H1 (cell line): ENCODE measurements at regions not wholly inside any gene's neighbourhood (a gene's known extent, or its start where the extent isn't known, plus 50 kb on each side); places are given as distances from the start of the nearest gene placed in this dataset.

Experiments used
- CTCF ChIA-PET: fragments of 300-600 bp; sonication (Branson Sonifier 250); formaldehyde crosslinking; loops from one replicate; lab custom pipeline; 2021; ENCODE audit not compliant: partially characterized antibody; lab: Charles Lee
- POLR2A ChIA-PET: fragments of 300-600 bp; sonication (Branson Sonifier 250); formaldehyde crosslinking; loops from one replicate; lab custom pipeline; 2021; ENCODE audit warnings: inconsistent platforms; ENCODE audit not compliant: partially characterized antibody; lab: Charles Lee
- DNase-seq, 2 experiments: peaks; one replicate each; pipeline versions ENCODE4 v3.0.0 to v3.0.0-alpha.2; 2010 to 2022; ENCODE audit warnings: low spot score in 2 of 2, low read depth in 1 of 2, mixed read lengths in 1 of 2
- FAIRE-seq: peaks from 2 replicates; lab custom pipeline; 2011; peaks lifted over from hg19 to GRCh38; lab: Jason Lieb, UNC
- H2AFZ ChIP-seq: 2 replicates; pipeline ENCODE4 v1.8.1; 2012; ENCODE audit warnings: low read length, inconsistent platforms
- H2AK5ac ChIP-seq: 2 replicates; pipeline ENCODE4 v1.6.1; 2013; ENCODE audit warnings: low read depth, low read length
- H2BK120ac ChIP-seq: replicated peaks from 2 replicates; pipeline ENCODE3; 2013; ENCODE audit warnings: low read depth, low read length, inconsistent platforms
- H2BK12ac ChIP-seq: 2 replicates; pipeline ENCODE4 v1.6.1; 2013; ENCODE audit warnings: low read depth, low read length
- H2BK15ac ChIP-seq: 2 replicates; pipeline ENCODE4 v1.6.1; 2013; ENCODE audit warnings: low read length
- H2BK20ac ChIP-seq: 2 replicates; pipeline ENCODE4 v1.6.1; 2013; ENCODE audit warnings: low read length
- H2BK5ac ChIP-seq: 2 replicates; pipeline ENCODE4 v1.6.1; 2013; ENCODE audit warnings: low read depth, low read length
- H3K14ac ChIP-seq: 2 replicates; pipeline ENCODE4 v1.6.1; 2013; ENCODE audit warnings: inconsistent platforms; ENCODE audit not compliant: insufficient read length
- H3K18ac ChIP-seq: 2 replicates; pipeline ENCODE4 v1.6.1; 2013; ENCODE audit warnings: low read length; ENCODE audit errors: extremely low read depth
- H3K23ac ChIP-seq: 2 replicates; pipeline ENCODE4 v1.6.1; 2013; ENCODE audit warnings: inconsistent platforms; ENCODE audit not compliant: insufficient read length
- H3K23me2 ChIP-seq: 2 replicates; pipeline ENCODE4 v1.6.1; 2013; ENCODE audit warnings: low read depth, low read length
- H3K27ac ChIP-seq: 2 replicates; pipeline ENCODE4 v1.6.1; 2011; ENCODE audit warnings: low read depth, low read length, inconsistent platforms
- H3K27me3 ChIP-seq, 4 experiments: replicated peaks in 1 of 4; 1 replicate in 1 of 4; 2 replicates in 3 of 4; pipeline versions ENCODE4 v1.6.1 to v1.8.1; 2011 to 2013; ENCODE audit warnings: low read length in 3 of 4, mild to moderate bottlenecking in 3 of 4, inconsistent platforms in 2 of 4, mixed read lengths in 2 of 4, moderate library complexity in 1 of 4; ENCODE audit not compliant: control insufficient read depth in 3 of 4, insufficient read depth in 3 of 4; ENCODE audit errors: extremely low read depth in 1 of 4
- H3K36me3 ChIP-seq, 4 experiments: 2 replicates each; pipeline versions ENCODE4 v1.6.1 to v1.8.1; 2011 to 2013; ENCODE audit warnings: mild to moderate bottlenecking in 4 of 4, low read length in 3 of 4, moderate library complexity in 2 of 4, control low read depth in 1 of 4, inconsistent platforms in 1 of 4; ENCODE audit not compliant: insufficient read depth in 4 of 4, control insufficient read depth in 2 of 4
- H3K4ac ChIP-seq: replicated peaks from 2 replicates; pipeline ENCODE3; 2013; ENCODE audit warnings: low read length, low read depth, mixed read lengths, inconsistent platforms; ENCODE audit not compliant: insufficient read length
- H3K4me1 ChIP-seq, 4 experiments: replicated peaks in 1 of 4; 1 replicate in 1 of 4; 2 replicates in 3 of 4; pipeline versions ENCODE4 v1.6.1 to v1.8.1; 2011 to 2013; ENCODE audit warnings: low read length in 3 of 4, inconsistent platforms in 2 of 4, mixed read lengths in 1 of 4; ENCODE audit not compliant: insufficient read depth in 4 of 4, control insufficient read depth in 3 of 4
- H3K4me2 ChIP-seq, 2 experiments: 2 replicates each; pipeline versions ENCODE4 v1.6.1 to v1.8.1; 2011 to 2013; ENCODE audit warnings: low read depth in 2 of 2, low read length in 2 of 2, control low read depth in 1 of 2, inconsistent platforms in 1 of 2, mild to moderate bottlenecking in 1 of 2; ENCODE audit not compliant: insufficient read depth in 1 of 2
- H3K4me3 ChIP-seq, 4 experiments: fragments of 200-600, 300-600 bp in 1 of 4; sonication (generic), shearing (Covaris generic), sonication (Bioruptor Twin) in 1 of 4; 2 replicates each; pipeline versions ENCODE4 v1.5.1 to v1.8.1; 2011 to 2016; ENCODE audit warnings: low read length in 4 of 4, low read depth in 3 of 4, control low read depth in 2 of 4, inconsistent platforms in 2 of 4, mild to moderate bottlenecking in 2 of 4, mixed read lengths in 1 of 4, moderate library complexity in 1 of 4; ENCODE audit not compliant: insufficient read depth in 2 of 4; ENCODE audit errors: extremely low read depth in 1 of 4
- H3K56ac ChIP-seq: replicated peaks from 2 replicates; pipeline ENCODE3; 2013; ENCODE audit warnings: low read depth, mild to moderate bottlenecking, mixed read lengths, low read length, inconsistent platforms; ENCODE audit not compliant: insufficient read length
- H3K79me1 ChIP-seq: 2 replicates; pipeline ENCODE4 v1.6.1; 2013; ENCODE audit warnings: low read depth, low read length, control low read depth
- H3K79me2 ChIP-seq, 2 experiments: 2 replicates each; pipeline versions ENCODE4 v1.6.1 to v1.8.1; 2012 to 2013; ENCODE audit warnings: low read length in 2 of 2, mild to moderate bottlenecking in 2 of 2, inconsistent platforms in 1 of 2; ENCODE audit not compliant: insufficient read depth in 2 of 2, control insufficient read depth in 1 of 2
- H3K9ac ChIP-seq, 4 experiments: replicated peaks in 1 of 4; 1 replicate in 1 of 4; 2 replicates in 3 of 4; pipeline versions ENCODE4 v1.6.1 to v1.8.1; 2011 to 2013; ENCODE audit warnings: low read depth in 3 of 4, low read length in 3 of 4, control low read depth in 2 of 4, mild to moderate bottlenecking in 2 of 4, moderate library complexity in 2 of 4, inconsistent platforms in 1 of 4; ENCODE audit errors: extremely low read depth in 1 of 4
- H3K9me3 ChIP-seq, 2 experiments: 2 replicates each; pipeline versions ENCODE4 v1.6.1 to v1.8.1; 2012 to 2013; ENCODE audit warnings: mild to moderate bottlenecking in 2 of 2, moderate library complexity in 2 of 2, control low read depth in 1 of 2, inconsistent platforms in 1 of 2, low read depth in 1 of 2, low read length in 1 of 2, mixed read lengths in 1 of 2; ENCODE audit not compliant: insufficient read depth in 2 of 2
- H4K20me1 ChIP-seq, 2 experiments: replicated peaks in 1 of 2; 2 replicates each; pipeline versions ENCODE3 to v1.8.1; 2011 to 2013; ENCODE audit warnings: inconsistent platforms in 2 of 2, low read length in 2 of 2, mild to moderate bottlenecking in 1 of 2; ENCODE audit not compliant: insufficient read depth in 2 of 2, control insufficient read depth in 1 of 2
- H4K5ac ChIP-seq: 2 replicates; pipeline ENCODE4 v1.6.1; 2013; ENCODE audit warnings: low read length, low read depth, mixed read lengths, inconsistent platforms; ENCODE audit not compliant: insufficient read length
- H4K8ac ChIP-seq: 2 replicates; pipeline ENCODE4 v1.8.0; 2013; ENCODE audit warnings: mild to moderate bottlenecking, moderate library complexity, low read length, inconsistent platforms; ENCODE audit not compliant: insufficient read depth; ENCODE audit errors: extremely low read depth
- H4K91ac ChIP-seq: replicated peaks from 2 replicates; pipeline ENCODE3; 2013; ENCODE audit warnings: low read length, mixed read lengths, inconsistent platforms; ENCODE audit not compliant: insufficient read length
- BACH1 ChIP-seq: IDR thresholded peaks from 2 replicates; pipeline ENCODE4 v1.6.1; 2012; ENCODE audit warnings: low read length, improper control_type of control experiment
- CEBPB ChIP-seq: IDR thresholded peaks from 2 replicates; pipeline ENCODE4 v1.6.1; 2012; ENCODE audit warnings: low read depth, low read length
- CREB1 ChIP-seq: IDR thresholded peaks from 2 replicates; pipeline ENCODE4 v1.6.1; 2012; ENCODE audit warnings: inconsistent platforms
- CTCF ChIP-seq, 3 experiments: IDR thresholded peaks; 1 replicate in 2 of 3; 2 replicates in 1 of 3; pipeline versions ENCODE4 v1.5.1 to v1.6.1; 2011; ENCODE audit warnings: low read length in 3 of 3, mild to moderate bottlenecking in 3 of 3, inconsistent platforms in 2 of 3, low read depth in 1 of 3, moderate library complexity in 1 of 3; ENCODE audit not compliant: insufficient read depth in 1 of 3; ENCODE audit errors: control extremely low read depth in 1 of 3
- FOSL1 ChIP-seq: IDR thresholded peaks from 2 replicates; pipeline ENCODE4 v1.6.1; 2011; ENCODE audit warnings: mild to moderate bottlenecking, low read depth, low read length, moderate library complexity; ENCODE audit not compliant: insufficient read depth
- GTF2F1 ChIP-seq: IDR thresholded peaks from 2 replicates; pipeline ENCODE4 v1.6.1; 2012; ENCODE audit warnings: low read depth, low read length, improper control_type of control experiment, borderline replicate concordance
- RFX5 ChIP-seq: IDR thresholded peaks from 2 replicates; pipeline ENCODE4 v1.6.1; 2011; ENCODE audit warnings: low read depth, low read length, improper control_type of control experiment, borderline replicate concordance
- SUZ12 ChIP-seq: fragments of 200-600 bp; sonication (generic); IDR thresholded peaks from 2 replicates; pipeline ENCODE4 v1.6.1; 2012; ENCODE audit warnings: mild to moderate bottlenecking, inconsistent platforms, low read length, moderate library complexity, mixed read lengths
- TAF7 ChIP-seq: optimal IDR thresholded peaks from 2 replicates; pipeline ENCODE3; 2011; ENCODE audit warnings: low read depth, mild to moderate bottlenecking, inconsistent platforms, low read length, moderate library complexity, borderline replicate concordance
- YY1 ChIP-seq: IDR thresholded peaks from 2 replicates; pipeline ENCODE4 v1.6.1; 2011; ENCODE audit warnings: low read depth, mild to moderate bottlenecking, low read length
- WGBS, 2 experiments: shearing (Covaris generic) in 1 of 2; methylation state at CpG; one replicate each; pipeline versions ENCODE4 v1.1.6 to v1.1.7; 2013 to 2015; ENCODE audit warnings: low lambda C conversion rate in 2 of 2, mixed read lengths in 2 of 2, inconsistent platforms in 1 of 2, low coverage in 1 of 2, missing lambda C conversion rate in 1 of 2; ENCODE audit not compliant: insufficient replicate concordance in 2 of 2, insufficient coverage in 1 of 2, insufficient read length in 1 of 2; ENCODE audit errors: extremely low coverage in 1 of 2, missing lambda C conversion rate in 1 of 2; 5-methylcytosine and 5-hydroxymethylcytosine counted together

GRCh38 chr14:87052646-87053225 is 940.2 kb downstream of the GALC start:
- Histone ChIP-seq H3K23ac (no peak overlapping the region), H3K4me2 (no peak overlapping the region), H3K9ac (no peak overlapping the region), H3K36me3 (no peaks in the 10 kb centered on the region), H3K4ac (no peak overlapping the region), H2AK5ac (no peak overlapping the region), H3K27ac (no peak overlapping the region), H4K20me1 (no peaks in the 10 kb centered on the region), H2BK12ac (no peak overlapping the region), H2AFZ (no peak overlapping the region), H2BK15ac (no peak overlapping the region), H4K8ac (no peak overlapping the region), H3K79me2 (no peaks in the 10 kb centered on the region), H4K5ac (no peak overlapping the region), H3K9me3 (no peaks in the 10 kb centered on the region), H3K23me2 (no peaks in the 10 kb centered on the region), H3K27me3 (no peaks in the 10 kb centered on the region), H3K4me1 (peaks cover 0 to 3% (median under 1%) of the 10 kb centered on the region in 4 experiments; a peak in 1 of 7 replicates), H2BK5ac (no peak overlapping the region), H3K4me3 (no peak overlapping the region), H3K14ac (no peak overlapping the region), H3K18ac (no peak overlapping the region), H3K79me1 (no peaks in the 10 kb centered on the region), H3K56ac (no peak overlapping the region), H4K91ac (no peak overlapping the region), H2BK120ac (no peak overlapping the region), H2BK20ac (no peak overlapping the region)
- ChIA-PET POLR2A (no interaction called here), CTCF (interaction anchor here (0.9 to 5.3 kb wide), 3 partner anchors 12 to 18 kb away, joined by 4 to 20 read pairs (median 4); no protein-coding TSS in a partner anchor)
- DNase-seq = no peak
- 100% methylated on average over 1 of the region's 1 CpG; no CpG with 5 or more reads in 1 of the 2 experiments for WGBS, 2 experiments
- FAIRE-seq = no peak
- TF ChIP-seq BACH1 (no peak), RFX5 (no peak), CTCF (IDR thresholded peaks at IDR 0.05; ENCODE audit: control extremely low read depth in 1 of 3, insufficient read depth in 1 of 3, low read depth in 1 of 3, low read length in 3 of 3) (no peak), CREB1 (no peak), CEBPB (no peak), SUZ12 (no peak), YY1 (no peak), GTF2F1 (no peak), FOSL1 (no peak), TAF7 (no peak)
